ENCODE measurements at regions not wholly inside any gene's neighbourhood (a gene's known extent, or its start where the extent isn't known, plus 50 kb on each side); places are given as distances from the start of the nearest gene placed in this dataset.

- TF ChIP-seq CTCF (optimal IDR thresholded peaks at IDR 0.05 in 1 of 3, IDR thresholded peaks at IDR 0.05 in 1 of 3, conservative IDR thresholded peaks at IDR 0.05 in 1 of 3; ENCODE audit: extremely low read depth in 1 of 3, insufficient read depth in 2 of 3, low read length in 3 of 3) = no peak
- TF ChIP-seq EZH2 (IDR thresholded peaks at IDR 0.05; ENCODE audit: low read length) = no peak
- no peaks in the 10 kb centered on the region for H3K36me3 ChIP-seq (ENCODE audit: control insufficient read depth in 2 of 2, extremely low read depth in 1 of 2, insufficient read depth in 2 of 2, low read length in 2 of 2)
- H3K27ac ChIP-seq (ENCODE audit: control insufficient read depth, insufficient read depth, low read length) = no peak overlapping the region
- dilution Hi-C loops (cut with MboI; ENCODE audit: extremely low pct_ligation_motif_present, low sequenced_read_pairs) = no loop called here
- H3K79me2 ChIP-seq (ENCODE audit: control insufficient read depth, insufficient read depth, low read length) = no peaks in the 10 kb centered on the region
- H3K9ac ChIP-seq (ENCODE audit: control insufficient read depth, extremely low read depth, insufficient read depth, low read length) = no peak overlapping the region
- no peak for DNase-seq (ENCODE audit: low read depth, low spot score)
- no peaks in the 10 kb centered on the region for H4K20me1 ChIP-seq (ENCODE audit: control insufficient read depth, extremely low read depth, insufficient read depth, low read length)
- no peak overlapping the region for H3K4me2 ChIP-seq (ENCODE audit: control insufficient read depth, extremely low read depth, insufficient read depth, low read depth, low read length)
- no peak overlapping the region for H2AFZ ChIP-seq (ENCODE audit: control insufficient read depth, low read length)
- peaks cover 2% of the 10 kb centered on the region for H3K9me3 ChIP-seq (ENCODE audit: control insufficient read depth, low read depth, low read length)
- H3K4me3 ChIP-seq (ENCODE audit: control insufficient read depth in 2 of 3, extremely low read depth in 1 of 3, insufficient read depth in 2 of 3, low read depth in 1 of 3, low read length in 3 of 3) = no peak overlapping the region
- H3K27me3 ChIP-seq (ENCODE audit: control insufficient read depth, extremely low read depth, insufficient read depth, low read length) = no peaks in the 10 kb centered on the region
- no peak for FAIRE-seq
- H3K9me1 ChIP-seq (ENCODE audit: control insufficient read depth, extremely low read depth, insufficient read depth, low read length) = no peaks in the 10 kb centered on the region
- no peaks in the 10 kb centered on the region for H3K4me1 ChIP-seq (ENCODE audit: control insufficient read depth, extremely low read depth, insufficient read depth, low read length)
These were observed 707.3 kb upstream of the FOXG1 start for GRCh38 chr14:28059254-28059653.

GRCh38 chr14:28061006-28061405, 705.6 kb upstream of the FOXG1 start:
- H3K27ac ChIP-seq (ENCODE audit: control insufficient read depth, insufficient read depth, low read length) = no peak overlapping the region
- H2AFZ ChIP-seq (ENCODE audit: control insufficient read depth, low read length) = no peak overlapping the region
- no peaks in the 10 kb centered on the region for H3K36me3 ChIP-seq (ENCODE audit: control insufficient read depth in 2 of 2, extremely low read depth in 1 of 2, insufficient read depth in 2 of 2, low read length in 2 of 2)
- dilution Hi-C loops (cut with MboI; ENCODE audit: extremely low pct_ligation_motif_present, low sequenced_read_pairs) = no loop called here
- H3K4me3 ChIP-seq (ENCODE audit: control insufficient read depth in 2 of 3, extremely low read depth in 1 of 3, insufficient read depth in 2 of 3, low read depth in 1 of 3, low read length in 3 of 3) = no peak overlapping the region
- no peak for FAIRE-seq
- peaks cover 2% of the 10 kb centered on the region for H3K9me3 ChIP-seq (ENCODE audit: control insufficient read depth, low read depth, low read length)
- TF ChIP-seq EZH2 (IDR thresholded peaks at IDR 0.05; ENCODE audit: low read length) = no peak
- TF ChIP-seq CTCF (optimal IDR thresholded peaks at IDR 0.05 in 1 of 3, IDR thresholded peaks at IDR 0.05 in 1 of 3, conservative IDR thresholded peaks at IDR 0.05 in 1 of 3; ENCODE audit: extremely low read depth in 1 of 3, insufficient read depth in 2 of 3, low read length in 3 of 3) = no peak
- no peak for DNase-seq (ENCODE audit: low read depth, low spot score)
- no peaks in the 10 kb centered on the region for H3K27me3 ChIP-seq (ENCODE audit: control insufficient read depth, extremely low read depth, insufficient read depth, low read length)
- no peak overlapping the region for H3K9ac ChIP-seq (ENCODE audit: control insufficient read depth, extremely low read depth, insufficient read depth, low read length)
- H4K20me1 ChIP-seq (ENCODE audit: control insufficient read depth, extremely low read depth, insufficient read depth, low read length) = no peaks in the 10 kb centered on the region
- no peak overlapping the region for H3K4me2 ChIP-seq (ENCODE audit: control insufficient read depth, extremely low read depth, insufficient read depth, low read depth, low read length)
- H3K9me1 ChIP-seq (ENCODE audit: control insufficient read depth, extremely low read depth, insufficient read depth, low read length) = no peaks in the 10 kb centered on the region
- no peaks in the 10 kb centered on the region for H3K79me2 ChIP-seq (ENCODE audit: control insufficient read depth, insufficient read depth, low read length)
- no peaks in the 10 kb centered on the region for H3K4me1 ChIP-seq (ENCODE audit: control insufficient read depth, extremely low read depth, insufficient read depth, low read length)

Data from keratinocyte (primary cell).